Right lobe of liver (tissue), 4 donors: ENCODE measurements at regions not wholly inside any gene's neighbourhood (a gene's known extent, or its start where the extent isn't known, plus 50 kb on each side); places are given as distances from the start of the nearest gene placed in this dataset.

Experiments used
- CTCF ChIP-seq, 4 donors: fragments of 200-600 bp in 3 of 4; fragments of 450-650 bp in 1 of 4; IDR thresholded peaks; one replicate each; pipeline versions ENCODE4 v1.5.1 to v1.8.0; 2016 to 2022; ENCODE audit warnings: antibody characterized with exemption in 4 of 4, mild to moderate bottlenecking in 2 of 4
- POLR2A ChIP-seq: fragments of 450-650 bp; IDR thresholded peaks from one replicate; pipeline ENCODE4 v1.6.1; 2017; ENCODE audit warnings: antibody characterized with exemption, mild to moderate bottlenecking
- donor health status: DM: no; HTN: no; CAD: no.
- donor health status: DM: no; HTN: no; CAD: no.
- donor health status: DM: no; HTN: yes; CAD: no.

GRCh38 chr2:223524066-223524465 lies 78.1 kb downstream of the SCG2 start:
- TF ChIP-seq CTCF (IDR thresholded peaks at IDR 0.05) (no peak), POLR2A (no peak)
